ENCODE measurements at regions not wholly inside any gene's neighbourhood (a gene's known extent, or its start where the extent isn't known, plus 50 kb on each side); places are given as distances from the start of the nearest gene placed in this dataset.

- no peak for DNase-seq
- Histone ChIP-seq H3K36me3 (replicated peaks; ENCODE audit: control insufficient read depth, insufficient read depth, low read length) (no peaks in the 10 kb centered on the region), H3K27me3 (ENCODE audit: control insufficient read depth, insufficient read depth, low read length) (no peaks in the 10 kb centered on the region), H3K4me3 (ENCODE audit: insufficient read depth, low read depth, low read length) (no peak overlapping the region)
Observed at GRCh38 chr2:224146356-224147160, 107.5 kb upstream of the SERPINE2 start.

GRCh38 chr2:224145751-224146355 is 106.8 kb upstream of the SERPINE2 start:
- Histone ChIP-seq H3K4me3 (ENCODE audit: insufficient read depth, low read depth, low read length) (no peak overlapping the region), H3K36me3 (replicated peaks; ENCODE audit: control insufficient read depth, insufficient read depth, low read length) (no peaks in the 10 kb centered on the region), H3K27me3 (ENCODE audit: control insufficient read depth, insufficient read depth, low read length) (no peaks in the 10 kb centered on the region)
- DNase-seq, result no peak

GRCh38 chr2:224143526-224143925 is 104.4 kb upstream of the SERPINE2 start:
- no peak overlapping the region for H3K4me3 ChIP-seq (ENCODE audit: insufficient read depth, low read depth, low read length)
- H3K36me3 ChIP-seq (replicated peaks; ENCODE audit: control insufficient read depth, insufficient read depth, low read length), result no peaks in the 10 kb centered on the region
- no peaks in the 10 kb centered on the region for H3K27me3 ChIP-seq (ENCODE audit: control insufficient read depth, insufficient read depth, low read length)
- DNase-seq, result no peak

GRCh38 chr2:224142397-224143312 is 103.6 kb upstream of the SERPINE2 start:
- no peak for DNase-seq
- Histone ChIP-seq H3K36me3 (replicated peaks; ENCODE audit: control insufficient read depth, insufficient read depth, low read length) (no peaks in the 10 kb centered on the region), H3K27me3 (ENCODE audit: control insufficient read depth, insufficient read depth, low read length) (no peaks in the 10 kb centered on the region)

GRCh38 chr2:224141304-224141703 is 102.2 kb upstream of the SERPINE2 start:
- Histone ChIP-seq H3K36me3 (replicated peaks; ENCODE audit: control insufficient read depth, insufficient read depth, low read length) (no peaks in the 10 kb centered on the region), H3K4me3 (ENCODE audit: insufficient read depth, low read depth, low read length) (no peak overlapping the region), H3K27me3 (ENCODE audit: control insufficient read depth, insufficient read depth, low read length) (no peaks in the 10 kb centered on the region)
- no peak for DNase-seq

More at GRCh38 chr2:224142397-224143312, 103.6 kb upstream of the SERPINE2 start:
- H3K4me3 ChIP-seq (ENCODE audit: insufficient read depth, low read depth, low read length), result no peak overlapping the region

- Histone ChIP-seq H3K4me3 (ENCODE audit: insufficient read depth, low read depth, low read length) (no peak overlapping the region), H3K36me3 (replicated peaks; ENCODE audit: control insufficient read depth, insufficient read depth, low read length) (no peaks in the 10 kb centered on the region), H3K27me3 (ENCODE audit: control insufficient read depth, insufficient read depth, low read length) (no peaks in the 10 kb centered on the region)
- DNase-seq, result no peak
Observed at GRCh38 chr2:224137208-224137607, 98.1 kb upstream of the SERPINE2 start.

- DNase-seq, result no peak
- no peak overlapping the region for H3K4me3 ChIP-seq (ENCODE audit: insufficient read depth, low read depth, low read length)
- no peaks in the 10 kb centered on the region for H3K36me3 ChIP-seq (replicated peaks; ENCODE audit: control insufficient read depth, insufficient read depth, low read length)
- H3K27me3 ChIP-seq (ENCODE audit: control insufficient read depth, insufficient read depth, low read length), result no peaks in the 10 kb centered on the region
Observed at GRCh38 chr2:224136396-224136795, 97.3 kb upstream of the SERPINE2 start.

- Histone ChIP-seq H3K36me3 (replicated peaks; ENCODE audit: control insufficient read depth, insufficient read depth, low read length) (no peaks in the 10 kb centered on the region), H3K4me3 (ENCODE audit: insufficient read depth, low read depth, low read length) (no peak overlapping the region), H3K27me3 (ENCODE audit: control insufficient read depth, insufficient read depth, low read length) (no peaks in the 10 kb centered on the region)
- DNase-seq, result no peak
Observed at GRCh38 chr2:224135881-224136280, 96.8 kb upstream of the SERPINE2 start.

- DNase-seq, result no peak
- Histone ChIP-seq H3K27me3 (ENCODE audit: control insufficient read depth, insufficient read depth, low read length) (no peaks in the 10 kb centered on the region), H3K4me3 (ENCODE audit: insufficient read depth, low read depth, low read length) (no peak overlapping the region), H3K36me3 (replicated peaks; ENCODE audit: control insufficient read depth, insufficient read depth, low read length) (no peaks in the 10 kb centered on the region)
Observed at GRCh38 chr2:224134003-224134734, 95.1 kb upstream of the SERPINE2 start.

GRCh38 chr2:224133387-224133786 is 94.3 kb upstream of the SERPINE2 start:
- Histone ChIP-seq H3K36me3 (replicated peaks; ENCODE audit: control insufficient read depth, insufficient read depth, low read length) (no peaks in the 10 kb centered on the region), H3K27me3 (ENCODE audit: control insufficient read depth, insufficient read depth, low read length) (no peaks in the 10 kb centered on the region), H3K4me3 (ENCODE audit: insufficient read depth, low read depth, low read length) (no peak overlapping the region)
- no peak for DNase-seq

GRCh38 chr2:224127871-224128501 is 88.9 kb upstream of the SERPINE2 start:
- Histone ChIP-seq H3K27me3 (ENCODE audit: control insufficient read depth, insufficient read depth, low read length) (no peaks in the 10 kb centered on the region), H3K36me3 (replicated peaks; ENCODE audit: control insufficient read depth, insufficient read depth, low read length) (no peaks in the 10 kb centered on the region), H3K4me3 (ENCODE audit: insufficient read depth, low read depth, low read length) (no peak overlapping the region)
- DNase-seq, result no peak

- no peak overlapping the region for H3K4me3 ChIP-seq (ENCODE audit: insufficient read depth, low read depth, low read length)
- H3K27me3 ChIP-seq (ENCODE audit: control insufficient read depth, insufficient read depth, low read length), result no peaks in the 10 kb centered on the region
- no peak for DNase-seq
Observed at GRCh38 chr2:224126440-224126839, 87.4 kb upstream of the SERPINE2 start.

GRCh38 chr2:224126003-224126402 is 86.9 kb upstream of the SERPINE2 start:
- no peaks in the 10 kb centered on the region for H3K27me3 ChIP-seq (ENCODE audit: control insufficient read depth, insufficient read depth, low read length)
- DNase-seq, result peak; percentile 15
- no peaks in the 10 kb centered on the region for H3K36me3 ChIP-seq (replicated peaks; ENCODE audit: control insufficient read depth, insufficient read depth, low read length)
- no peak overlapping the region for H3K4me3 ChIP-seq (ENCODE audit: insufficient read depth, low read depth, low read length)

More at GRCh38 chr2:224126440-224126839, 87.4 kb upstream of the SERPINE2 start:
- no peaks in the 10 kb centered on the region for H3K36me3 ChIP-seq (replicated peaks; ENCODE audit: control insufficient read depth, insufficient read depth, low read length)

- no peaks in the 10 kb centered on the region for H3K27me3 ChIP-seq (ENCODE audit: control insufficient read depth, insufficient read depth, low read length)
- no peaks in the 10 kb centered on the region for H3K36me3 ChIP-seq (replicated peaks; ENCODE audit: control insufficient read depth, insufficient read depth, low read length)
- H3K4me3 ChIP-seq (ENCODE audit: insufficient read depth, low read depth, low read length), result no peak overlapping the region
- DNase-seq, result no peak
Observed at GRCh38 chr2:224122542-224122941, 83.5 kb upstream of the SERPINE2 start.
